HL-60 (cell line): ENCODE measurements at regions not wholly inside any gene's neighbourhood (a gene's known extent, or its start where the extent isn't known, plus 50 kb on each side); places are given as distances from the start of the nearest gene placed in this dataset.

Source experiments
- DNase-seq, 2 experiments: peaks; one replicate each; pipeline ENCODE4 v3.0.0-alpha.2; 2010 to 2020; ENCODE audit warnings: low read depth in 1 of 2, low spot score in 1 of 2
- H3K27ac ChIP-seq: fragments of 250-450 bp; sonication (Bioruptor Pico); replicated peaks from 2 replicates; pipeline ENCODE4 v1.5.1; 2020; ENCODE audit warnings: mild to moderate bottlenecking, moderate library complexity
- H3K27me3 ChIP-seq: fragments of 250-450 bp; sonication (Bioruptor Pico); 2 replicates; pipeline ENCODE4 v1.5.1; 2021; ENCODE audit warnings: mild to moderate bottlenecking, moderate library complexity; ENCODE audit not compliant: insufficient read depth, poor library complexity, severe bottlenecking
- H3K4me3 ChIP-seq: replicated peaks from 2 replicates; pipeline ENCODE4 v1.5.1; 2011; ENCODE audit warnings: mild to moderate bottlenecking, control low read depth, low read length; ENCODE audit not compliant: insufficient read depth
- CTCF ChIP-seq: IDR thresholded peaks from one replicate; pipeline ENCODE4 v1.5.1; 2011; ENCODE audit warnings: low read length, control low read depth, inconsistent platforms; ENCODE audit not compliant: insufficient read depth
- GABPA ChIP-seq: IDR thresholded peaks from 2 replicates; pipeline ENCODE4 v1.6.1; 2012; ENCODE audit warnings: low read depth
- POLR2AphosphoS5 ChIP-seq: IDR thresholded peaks from 2 replicates; pipeline ENCODE4 v1.6.1; 2012; ENCODE audit warnings: low read depth
- SPI1 ChIP-seq: IDR thresholded peaks from 2 replicates; pipeline ENCODE4 v1.6.1; 2012; ENCODE audit warnings: low read depth, mild to moderate bottlenecking, borderline replicate concordance
- TF ChIP-seq, protein P1 (sequence below): IDR thresholded peaks from 2 replicates; pipeline ENCODE4 v1.6.1; 2012; ENCODE audit warnings: low read depth; ENCODE audit not compliant: insufficient replicate concordance

- Histone ChIP-seq H3K4me3 (no peak overlapping the region), H3K27me3 (no peaks in the 10 kb centered on the region), H3K27ac (no peak overlapping the region)
- no peak for DNase-seq
- TF ChIP-seq, protein P1, sequence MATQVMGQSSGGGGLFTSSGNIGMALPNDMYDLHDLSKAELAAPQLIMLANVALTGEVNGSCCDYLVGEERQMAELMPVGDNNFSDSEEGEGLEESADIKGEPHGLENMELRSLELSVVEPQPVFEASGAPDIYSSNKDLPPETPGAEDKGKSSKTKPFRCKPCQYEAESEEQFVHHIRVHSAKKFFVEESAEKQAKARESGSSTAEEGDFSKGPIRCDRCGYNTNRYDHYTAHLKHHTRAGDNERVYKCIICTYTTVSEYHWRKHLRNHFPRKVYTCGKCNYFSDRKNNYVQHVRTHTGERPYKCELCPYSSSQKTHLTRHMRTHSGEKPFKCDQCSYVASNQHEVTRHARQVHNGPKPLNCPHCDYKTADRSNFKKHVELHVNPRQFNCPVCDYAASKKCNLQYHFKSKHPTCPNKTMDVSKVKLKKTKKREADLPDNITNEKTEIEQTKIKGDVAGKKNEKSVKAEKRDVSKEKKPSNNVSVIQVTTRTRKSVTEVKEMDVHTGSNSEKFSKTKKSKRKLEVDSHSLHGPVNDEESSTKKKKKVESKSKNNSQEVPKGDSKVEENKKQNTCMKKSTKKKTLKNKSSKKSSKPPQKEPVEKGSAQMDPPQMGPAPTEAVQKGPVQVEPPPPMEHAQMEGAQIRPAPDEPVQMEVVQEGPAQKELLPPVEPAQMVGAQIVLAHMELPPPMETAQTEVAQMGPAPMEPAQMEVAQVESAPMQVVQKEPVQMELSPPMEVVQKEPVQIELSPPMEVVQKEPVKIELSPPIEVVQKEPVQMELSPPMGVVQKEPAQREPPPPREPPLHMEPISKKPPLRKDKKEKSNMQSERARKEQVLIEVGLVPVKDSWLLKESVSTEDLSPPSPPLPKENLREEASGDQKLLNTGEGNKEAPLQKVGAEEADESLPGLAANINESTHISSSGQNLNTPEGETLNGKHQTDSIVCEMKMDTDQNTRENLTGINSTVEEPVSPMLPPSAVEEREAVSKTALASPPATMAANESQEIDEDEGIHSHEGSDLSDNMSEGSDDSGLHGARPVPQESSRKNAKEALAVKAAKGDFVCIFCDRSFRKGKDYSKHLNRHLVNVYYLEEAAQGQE: no peak
- no peak for TF ChIP-seq CTCF
- no peak for TF ChIP-seq GABPA
- TF ChIP-seq SPI1: no peak
- no peak for TF ChIP-seq POLR2AphosphoS5
Observed at GRCh38 chr12:38585086-38585485, 268.5 kb downstream of the ALG10B start.

DNA sequence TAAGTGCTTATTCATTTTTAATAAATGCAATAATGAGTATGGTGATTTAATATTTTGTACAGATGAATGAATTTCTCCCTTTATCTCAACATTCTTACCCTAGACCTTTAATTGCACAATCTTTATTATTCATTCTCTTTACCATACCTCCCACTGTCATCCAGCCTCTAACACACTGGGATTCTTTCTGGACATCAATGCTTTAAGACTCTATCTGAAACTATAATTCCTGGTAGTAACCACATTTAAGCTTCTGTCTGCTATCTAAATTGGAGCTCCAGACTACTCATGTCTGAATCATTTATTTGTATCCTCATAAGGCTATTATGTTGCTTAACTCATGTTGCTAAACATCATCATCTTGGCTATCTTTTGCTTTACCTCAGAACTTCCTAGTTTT lies 270.2 kb downstream of the ALG10B start:
- TF ChIP-seq GABPA (no peak), POLR2AphosphoS5 (no peak), SPI1 (no peak), CTCF (no peak)
- TF ChIP-seq, protein P1: no peak
- Histone ChIP-seq H3K4me3 (no peak overlapping the region), H3K27me3 (no peaks in the 10 kb centered on the region), H3K27ac (no peak overlapping the region)
- DNase-seq: no peak

GRCh38 chr12:38587594-38587993 lies 271.0 kb downstream of the ALG10B start:
- H3K27ac ChIP-seq: no peak overlapping the region
- H3K4me3 ChIP-seq: no peak overlapping the region
- no peaks in the 10 kb centered on the region for H3K27me3 ChIP-seq

More at GRCh38 chr12:38587594-38587993, 271.0 kb downstream of the ALG10B start:
- no peak for DNase-seq
- TF ChIP-seq, protein P1: no peak
- TF ChIP-seq CTCF (no peak), GABPA (no peak), POLR2AphosphoS5 (no peak), SPI1 (no peak)
